HL-60 (cell line): ENCODE measurements at regions not wholly inside any gene's neighbourhood (a gene's known extent, or its start where the extent isn't known, plus 50 kb on each side); places are given as distances from the start of the nearest gene placed in this dataset.

Source experiments
- DNase-seq, 2 experiments: peaks; one replicate each; pipeline ENCODE4 v3.0.0-alpha.2; 2010 to 2020; ENCODE audit warnings: low read depth in 1 of 2, low spot score in 1 of 2
- H3K27ac ChIP-seq: fragments of 250-450 bp; sonication (Bioruptor Pico); replicated peaks from 2 replicates; pipeline ENCODE4 v1.5.1; 2020; ENCODE audit warnings: mild to moderate bottlenecking, moderate library complexity
- H3K27me3 ChIP-seq: fragments of 250-450 bp; sonication (Bioruptor Pico); 2 replicates; pipeline ENCODE4 v1.5.1; 2021; ENCODE audit warnings: mild to moderate bottlenecking, moderate library complexity; ENCODE audit not compliant: insufficient read depth, poor library complexity, severe bottlenecking
- H3K4me3 ChIP-seq: replicated peaks from 2 replicates; pipeline ENCODE4 v1.5.1; 2011; ENCODE audit warnings: mild to moderate bottlenecking, control low read depth, low read length; ENCODE audit not compliant: insufficient read depth
- GABPA ChIP-seq: IDR thresholded peaks from 2 replicates; pipeline ENCODE4 v1.6.1; 2012; ENCODE audit warnings: low read depth
- POLR2AphosphoS5 ChIP-seq: IDR thresholded peaks from 2 replicates; pipeline ENCODE4 v1.6.1; 2012; ENCODE audit warnings: low read depth
- SPI1 ChIP-seq: IDR thresholded peaks from 2 replicates; pipeline ENCODE4 v1.6.1; 2012; ENCODE audit warnings: low read depth, mild to moderate bottlenecking, borderline replicate concordance
- TF ChIP-seq, protein P1 (sequence below): IDR thresholded peaks from one replicate; pipeline ENCODE4 v1.5.1; 2011; ENCODE audit warnings: low read length, control low read depth, inconsistent platforms; ENCODE audit not compliant: insufficient read depth
- TF ChIP-seq, protein P2 (sequence below): IDR thresholded peaks from 2 replicates; pipeline ENCODE4 v1.6.1; 2012; ENCODE audit warnings: low read depth; ENCODE audit not compliant: insufficient replicate concordance

DNA sequence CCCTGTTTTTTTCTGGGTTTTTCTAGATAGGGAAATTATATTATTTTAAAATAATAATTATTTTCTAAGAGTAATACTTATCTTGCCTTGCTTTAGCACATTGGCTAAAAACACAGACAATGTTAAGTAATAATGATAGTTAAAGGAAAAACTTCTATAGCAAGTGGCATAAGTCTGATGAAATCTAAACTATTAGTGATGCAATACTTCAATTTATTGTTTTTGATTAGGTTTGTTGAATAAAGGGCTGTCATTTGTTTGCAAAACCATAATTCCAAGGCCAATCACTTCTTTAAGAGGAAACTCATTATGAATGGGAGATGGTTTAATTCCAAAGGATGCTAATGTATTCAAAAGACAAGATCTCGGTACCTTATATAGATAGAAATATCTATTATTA is 293.8 kb upstream of the FBXL7 start:
- H3K4me3 ChIP-seq: no peak overlapping the region
- no peak for DNase-seq
- H3K27ac ChIP-seq: no peak overlapping the region
- H3K27me3 ChIP-seq: no peaks in the 10 kb centered on the region
- TF ChIP-seq GABPA (no peak), POLR2AphosphoS5 (no peak), SPI1 (no peak)
- TF ChIP-seq, protein P1, sequence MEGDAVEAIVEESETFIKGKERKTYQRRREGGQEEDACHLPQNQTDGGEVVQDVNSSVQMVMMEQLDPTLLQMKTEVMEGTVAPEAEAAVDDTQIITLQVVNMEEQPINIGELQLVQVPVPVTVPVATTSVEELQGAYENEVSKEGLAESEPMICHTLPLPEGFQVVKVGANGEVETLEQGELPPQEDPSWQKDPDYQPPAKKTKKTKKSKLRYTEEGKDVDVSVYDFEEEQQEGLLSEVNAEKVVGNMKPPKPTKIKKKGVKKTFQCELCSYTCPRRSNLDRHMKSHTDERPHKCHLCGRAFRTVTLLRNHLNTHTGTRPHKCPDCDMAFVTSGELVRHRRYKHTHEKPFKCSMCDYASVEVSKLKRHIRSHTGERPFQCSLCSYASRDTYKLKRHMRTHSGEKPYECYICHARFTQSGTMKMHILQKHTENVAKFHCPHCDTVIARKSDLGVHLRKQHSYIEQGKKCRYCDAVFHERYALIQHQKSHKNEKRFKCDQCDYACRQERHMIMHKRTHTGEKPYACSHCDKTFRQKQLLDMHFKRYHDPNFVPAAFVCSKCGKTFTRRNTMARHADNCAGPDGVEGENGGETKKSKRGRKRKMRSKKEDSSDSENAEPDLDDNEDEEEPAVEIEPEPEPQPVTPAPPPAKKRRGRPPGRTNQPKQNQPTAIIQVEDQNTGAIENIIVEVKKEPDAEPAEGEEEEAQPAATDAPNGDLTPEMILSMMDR: no peak

DNA sequence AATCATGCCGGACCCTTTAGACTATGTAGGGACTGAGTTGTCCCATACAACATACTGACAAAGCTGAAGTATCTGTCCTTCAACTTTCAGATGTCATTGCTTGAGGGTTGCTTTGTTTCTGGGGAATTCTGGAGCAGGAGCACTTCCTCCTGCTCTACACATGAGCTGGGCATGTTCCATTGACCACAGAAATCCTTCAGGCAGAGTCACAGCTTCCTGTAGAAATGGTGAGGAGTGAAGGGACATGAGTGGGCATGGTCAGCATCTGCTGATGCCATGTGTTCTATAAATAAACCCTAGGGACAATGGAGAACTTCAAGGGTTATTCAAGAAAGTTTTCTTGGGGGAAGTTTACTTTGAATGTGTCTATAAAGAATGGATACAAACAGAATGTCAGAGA is 296.6 kb upstream of the FBXL7 start:
- Histone ChIP-seq H3K27me3 (no peaks in the 10 kb centered on the region), H3K4me3 (no peak overlapping the region), H3K27ac (no peak overlapping the region)
- TF ChIP-seq, protein P2, sequence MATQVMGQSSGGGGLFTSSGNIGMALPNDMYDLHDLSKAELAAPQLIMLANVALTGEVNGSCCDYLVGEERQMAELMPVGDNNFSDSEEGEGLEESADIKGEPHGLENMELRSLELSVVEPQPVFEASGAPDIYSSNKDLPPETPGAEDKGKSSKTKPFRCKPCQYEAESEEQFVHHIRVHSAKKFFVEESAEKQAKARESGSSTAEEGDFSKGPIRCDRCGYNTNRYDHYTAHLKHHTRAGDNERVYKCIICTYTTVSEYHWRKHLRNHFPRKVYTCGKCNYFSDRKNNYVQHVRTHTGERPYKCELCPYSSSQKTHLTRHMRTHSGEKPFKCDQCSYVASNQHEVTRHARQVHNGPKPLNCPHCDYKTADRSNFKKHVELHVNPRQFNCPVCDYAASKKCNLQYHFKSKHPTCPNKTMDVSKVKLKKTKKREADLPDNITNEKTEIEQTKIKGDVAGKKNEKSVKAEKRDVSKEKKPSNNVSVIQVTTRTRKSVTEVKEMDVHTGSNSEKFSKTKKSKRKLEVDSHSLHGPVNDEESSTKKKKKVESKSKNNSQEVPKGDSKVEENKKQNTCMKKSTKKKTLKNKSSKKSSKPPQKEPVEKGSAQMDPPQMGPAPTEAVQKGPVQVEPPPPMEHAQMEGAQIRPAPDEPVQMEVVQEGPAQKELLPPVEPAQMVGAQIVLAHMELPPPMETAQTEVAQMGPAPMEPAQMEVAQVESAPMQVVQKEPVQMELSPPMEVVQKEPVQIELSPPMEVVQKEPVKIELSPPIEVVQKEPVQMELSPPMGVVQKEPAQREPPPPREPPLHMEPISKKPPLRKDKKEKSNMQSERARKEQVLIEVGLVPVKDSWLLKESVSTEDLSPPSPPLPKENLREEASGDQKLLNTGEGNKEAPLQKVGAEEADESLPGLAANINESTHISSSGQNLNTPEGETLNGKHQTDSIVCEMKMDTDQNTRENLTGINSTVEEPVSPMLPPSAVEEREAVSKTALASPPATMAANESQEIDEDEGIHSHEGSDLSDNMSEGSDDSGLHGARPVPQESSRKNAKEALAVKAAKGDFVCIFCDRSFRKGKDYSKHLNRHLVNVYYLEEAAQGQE: no peak
- TF ChIP-seq SPI1 (no peak), POLR2AphosphoS5 (no peak), GABPA (no peak)
- TF ChIP-seq, protein P1: no peak
- DNase-seq: no peak

DNA sequence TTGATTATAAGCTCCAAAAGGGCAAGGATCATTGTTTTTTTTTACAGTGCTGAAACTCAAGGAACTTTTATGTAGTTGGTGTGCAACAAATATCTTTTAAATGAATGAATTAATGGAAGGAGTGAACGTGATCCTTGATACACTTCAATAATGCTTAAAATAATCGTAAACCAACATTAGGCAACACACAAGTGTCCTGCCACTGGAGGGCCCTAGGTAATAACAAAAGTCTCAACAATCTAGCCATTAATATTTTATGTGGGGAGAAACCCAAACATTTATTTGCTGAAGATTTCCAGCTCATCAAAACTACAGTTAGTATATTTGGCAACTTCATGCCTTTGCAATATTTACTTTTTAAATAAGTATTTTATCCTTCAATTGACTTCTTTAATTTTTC is 309.0 kb upstream of the FBXL7 start:
- TF ChIP-seq, protein P2: no peak
- TF ChIP-seq POLR2AphosphoS5: no peak
- TF ChIP-seq GABPA: no peak
- TF ChIP-seq, protein P1: no peak
- no peak for TF ChIP-seq SPI1

DNA sequence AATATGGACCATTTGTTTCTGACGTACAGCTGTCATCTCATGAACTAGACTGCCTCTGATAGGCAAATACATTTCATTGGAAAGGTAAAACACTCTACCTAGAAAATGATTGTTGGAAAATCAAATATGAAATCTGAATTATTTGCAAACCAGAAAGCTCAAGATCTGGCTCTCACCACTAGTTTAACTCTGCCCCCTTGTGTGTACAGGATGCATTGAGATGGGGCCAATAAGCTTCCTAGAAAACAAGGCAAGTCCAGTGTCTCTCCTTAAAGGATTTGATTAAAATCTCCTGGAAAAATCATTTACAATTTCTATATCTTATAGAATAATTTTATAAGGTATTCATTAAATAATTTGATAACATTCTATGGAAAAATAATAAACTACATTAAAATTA is 311.9 kb upstream of the ANKH start:
- no peaks in the 10 kb centered on the region for H3K27me3 ChIP-seq
- no peak for DNase-seq
- TF ChIP-seq GABPA (no peak), SPI1 (no peak), POLR2AphosphoS5 (no peak)
- TF ChIP-seq, protein P2: no peak
- TF ChIP-seq, protein P1: no peak
- H3K27ac ChIP-seq: no peak overlapping the region
- no peak overlapping the region for H3K4me3 ChIP-seq

More for the DNA sequence above, 309.0 kb upstream of the FBXL7 start:
- no peaks in the 10 kb centered on the region for H3K27me3 ChIP-seq
- H3K4me3 ChIP-seq: no peak overlapping the region
- no peak for DNase-seq
- no peak overlapping the region for H3K27ac ChIP-seq
